Stimulated activated naive CD8-positive, alpha-beta T cell treated with anti-CD3 and anti-CD28 coated beads, Interleukin-15, amount 100 ng/mL, for 72 hours (primary cell): ENCODE measurements at regions not wholly inside any gene's neighbourhood (a gene's known extent, or its start where the extent isn't known, plus 50 kb on each side); places are given as distances from the start of the nearest gene placed in this dataset.

Source experiments
- ATAC-seq: fragments of 150-1000 bp; cut with Tn5 transposase; 2 replicates; pipeline ENCODE4 v1.10.0; 2021; ENCODE audit warnings: mild to moderate bottlenecking, moderate library complexity
- DNase-seq, 2 donors: peaks; one replicate each; pipeline ENCODE4 v3.0.0; 2021 to 2022
- H3K27ac Mint-ChIP-seq, 2 donors: one replicate each; pipeline ENCODE4 v1.8.0; 2022; ENCODE audit warnings: mild to moderate bottlenecking in 2 of 2, mixed read lengths in 2 of 2, moderate library complexity in 2 of 2
- H3K27me3 Mint-ChIP-seq: one replicate; pipeline ENCODE4 v1.8.0; 2022; ENCODE audit warnings: mixed read lengths
- H3K4me1 Mint-ChIP-seq: one replicate; pipeline ENCODE4 v1.8.0; 2022; ENCODE audit warnings: mild to moderate bottlenecking, mixed read lengths
- H3K4me3 Mint-ChIP-seq, 2 donors: one replicate each; pipeline ENCODE4 v1.8.0; 2022; ENCODE audit warnings: mild to moderate bottlenecking in 2 of 2, mixed read lengths in 2 of 2, moderate library complexity in 1 of 2
- H3K9me3 Mint-ChIP-seq, 2 donors: one replicate each; pipeline ENCODE4 v1.8.0; 2022; ENCODE audit warnings: mixed read lengths in 2 of 2

GRCh38 chr2:226366920-226367319 is 432.7 kb downstream of the IRS1 start:
- no peak overlapping the region for H3K4me3 Mint-ChIP-seq
- H3K27me3 Mint-ChIP-seq, result peaks cover 26% of the 10 kb centered on the region
- H3K9me3 Mint-ChIP-seq, result peaks cover 0 to 5% of the 10 kb centered on the region in 2 donors
- DNase-seq, result no peak
- H3K4me1 Mint-ChIP-seq, result no peaks in the 10 kb centered on the region
- no peak overlapping the region for H3K27ac Mint-ChIP-seq
- ATAC-seq, result no peak

DNA sequence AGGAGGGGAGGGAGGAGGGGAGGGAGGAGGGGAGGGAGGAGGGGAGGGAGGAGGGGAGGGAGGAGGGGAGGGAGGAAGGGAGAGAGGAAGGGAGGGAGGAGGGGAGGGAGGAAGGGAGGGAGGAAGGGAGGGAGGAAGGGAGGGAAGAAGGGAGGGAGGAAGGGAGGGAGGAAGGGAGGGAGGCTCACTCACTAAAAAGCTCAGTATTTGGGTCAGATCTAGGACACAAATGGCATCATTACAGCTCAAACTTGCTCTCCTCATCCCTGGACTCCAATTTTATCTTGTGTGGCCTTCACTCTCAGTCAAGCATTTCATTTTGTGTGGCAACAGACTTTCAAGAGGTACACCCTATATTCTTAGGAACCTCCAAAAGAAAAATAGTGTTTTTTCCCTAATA is 435.4 kb downstream of the IRS1 start:
- DNase-seq (no peak), ATAC-seq (no peak)
- no peaks in the 10 kb centered on the region for H3K4me1 Mint-ChIP-seq
- no peak overlapping the region for H3K4me3 Mint-ChIP-seq
- no peak overlapping the region for H3K27ac Mint-ChIP-seq
- H3K9me3 Mint-ChIP-seq, result peaks cover 0 to 5% of the 10 kb centered on the region in 2 donors
- H3K27me3 Mint-ChIP-seq, result peaks cover 6% of the 10 kb centered on the region

GRCh38 chr2:226362980-226363379 is 436.6 kb downstream of the IRS1 start:
- Mint-ChIP-seq H3K27ac (no peak overlapping the region), H3K4me3 (no peak overlapping the region), H3K9me3 (peaks cover 0 to 5% of the 10 kb centered on the region in 2 donors), H3K27me3 (peaks cover 6% of the 10 kb centered on the region), H3K4me1 (no peaks in the 10 kb centered on the region)
- DNase-seq, result no peak
- no peak for ATAC-seq

DNA sequence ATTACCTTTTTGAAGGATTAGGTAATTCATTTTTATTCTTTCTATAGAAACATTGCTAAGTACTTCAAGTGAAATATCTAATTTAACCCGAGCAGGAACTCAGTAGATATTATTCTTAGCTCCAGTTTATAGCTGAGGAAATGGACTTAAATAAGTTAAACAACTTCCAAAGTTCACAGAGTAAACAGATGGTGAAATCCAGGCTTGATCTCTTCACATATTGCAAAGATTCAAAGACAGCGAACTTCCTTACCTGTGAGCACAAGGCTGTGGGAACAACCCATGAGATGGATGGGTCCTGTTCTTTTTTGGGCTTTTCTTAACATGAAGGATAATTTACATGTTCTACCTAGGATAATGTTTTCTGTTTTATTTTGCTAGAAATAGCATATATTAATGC is 439.0 kb downstream of the IRS1 start:
- H3K9me3 Mint-ChIP-seq, result peaks cover 0 to 5% of the 10 kb centered on the region in 2 donors
- H3K4me1 Mint-ChIP-seq, result no peaks in the 10 kb centered on the region
- no peak for ATAC-seq
- DNase-seq, result no peak
- no peak overlapping the region for H3K4me3 Mint-ChIP-seq
- H3K27ac Mint-ChIP-seq, result no peak overlapping the region
- H3K27me3 Mint-ChIP-seq, result peaks cover 6% of the 10 kb centered on the region

DNA sequence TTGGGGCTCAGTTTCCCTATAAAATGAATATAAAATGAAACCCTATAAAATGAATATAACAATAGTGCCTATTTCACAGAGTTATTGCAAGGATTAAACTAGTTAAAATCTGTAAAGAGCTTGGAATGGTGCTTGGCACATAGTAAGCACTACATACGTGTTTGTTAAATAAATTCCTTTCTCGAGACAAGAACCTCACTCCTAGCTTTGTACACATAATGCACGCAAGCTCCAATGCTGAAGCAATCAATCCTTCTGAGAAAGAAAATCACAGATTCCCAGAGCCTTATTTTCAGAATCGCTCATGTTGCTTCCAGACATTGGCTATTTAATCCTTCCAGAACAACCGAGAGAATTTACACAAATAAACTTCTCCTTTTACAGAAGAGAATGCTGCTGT is 440.9 kb downstream of the IRS1 start:
- Mint-ChIP-seq H3K27me3 (peaks cover 6% of the 10 kb centered on the region), H3K9me3 (peaks cover 0 to 5% of the 10 kb centered on the region in 2 donors), H3K4me3 (no peak overlapping the region), H3K4me1 (no peaks in the 10 kb centered on the region), H3K27ac (no peak overlapping the region)
- DNase-seq (no peak), ATAC-seq (no peak)

DNA sequence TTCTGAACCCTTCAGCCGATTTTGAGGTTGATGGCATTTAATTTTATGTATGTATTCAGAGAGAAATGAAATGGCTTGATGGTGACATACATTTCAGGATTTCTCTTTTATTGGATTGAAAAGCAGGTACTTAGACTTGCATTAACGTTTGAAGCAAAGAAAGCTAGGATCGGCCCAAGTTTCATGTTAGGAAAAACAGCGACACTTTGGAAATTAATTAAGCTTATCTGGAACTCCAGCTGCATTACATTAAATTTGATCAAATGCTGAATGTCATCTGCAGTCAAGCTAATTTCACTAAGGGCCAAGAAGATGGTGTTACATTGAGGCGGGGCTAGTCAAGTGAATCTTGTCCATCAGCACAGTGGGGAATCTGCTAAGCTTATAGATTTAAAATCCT is 441.8 kb downstream of the IRS1 start:
- no peak for ATAC-seq
- no peak overlapping the region for H3K4me3 Mint-ChIP-seq
- no peaks in the 10 kb centered on the region for H3K4me1 Mint-ChIP-seq
- peaks cover 6% of the 10 kb centered on the region for H3K27me3 Mint-ChIP-seq
- no peaks in the 10 kb centered on the region for H3K9me3 Mint-ChIP-seq
- no peak for DNase-seq
- H3K27ac Mint-ChIP-seq, result no peak overlapping the region

DNA sequence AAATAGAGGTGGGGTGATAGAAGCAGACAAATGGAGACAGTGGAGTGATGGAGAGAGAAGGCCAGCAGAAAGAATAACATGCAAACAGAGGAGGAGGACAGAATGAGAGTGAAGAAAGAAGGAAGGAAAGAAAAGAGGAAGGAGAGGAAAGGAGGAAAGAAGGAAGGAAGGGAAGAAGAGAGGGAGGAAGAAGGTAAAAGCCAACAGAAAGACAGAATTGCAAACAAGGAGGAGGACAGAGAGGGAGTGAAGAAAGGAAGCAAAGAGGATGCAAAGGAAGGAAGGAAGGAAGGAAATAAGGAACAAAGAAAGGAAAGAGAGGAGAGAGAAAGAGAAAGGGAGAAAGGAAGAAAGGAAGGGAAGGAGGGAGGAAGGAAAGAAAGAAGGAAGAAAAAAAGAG is 444.0 kb downstream of the IRS1 start:
- ATAC-seq (no peak), DNase-seq (no peak)
- Mint-ChIP-seq H3K27me3 (no peaks in the 10 kb centered on the region), H3K27ac (no peak overlapping the region), H3K9me3 (no peaks in the 10 kb centered on the region), H3K4me1 (no peaks in the 10 kb centered on the region), H3K4me3 (no peak overlapping the region)

DNA sequence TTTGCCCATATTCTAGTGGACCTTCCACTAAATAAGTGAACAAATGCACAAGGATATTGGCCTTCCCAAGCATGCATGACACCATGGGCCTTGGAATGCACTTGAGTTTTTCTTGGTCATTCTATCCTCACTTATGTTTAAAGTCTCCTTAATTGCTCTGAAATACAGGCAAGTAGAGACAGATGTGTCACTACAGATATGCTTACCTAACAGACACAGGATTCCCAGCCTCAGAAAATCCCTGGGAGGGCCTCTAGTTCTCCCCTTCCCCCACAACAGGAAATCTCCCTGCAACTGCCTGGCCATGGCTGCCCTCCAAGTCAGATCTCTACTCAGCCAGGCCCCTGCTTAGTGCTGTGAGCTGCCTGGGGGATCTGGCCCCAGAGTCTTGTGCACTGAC is 445.2 kb downstream of the IRS1 start:
- ATAC-seq (no peak), DNase-seq (no peak)
- Mint-ChIP-seq H3K27me3 (no peaks in the 10 kb centered on the region), H3K9me3 (no peaks in the 10 kb centered on the region), H3K27ac (no peak overlapping the region), H3K4me3 (no peak overlapping the region), H3K4me1 (no peaks in the 10 kb centered on the region)

DNA sequence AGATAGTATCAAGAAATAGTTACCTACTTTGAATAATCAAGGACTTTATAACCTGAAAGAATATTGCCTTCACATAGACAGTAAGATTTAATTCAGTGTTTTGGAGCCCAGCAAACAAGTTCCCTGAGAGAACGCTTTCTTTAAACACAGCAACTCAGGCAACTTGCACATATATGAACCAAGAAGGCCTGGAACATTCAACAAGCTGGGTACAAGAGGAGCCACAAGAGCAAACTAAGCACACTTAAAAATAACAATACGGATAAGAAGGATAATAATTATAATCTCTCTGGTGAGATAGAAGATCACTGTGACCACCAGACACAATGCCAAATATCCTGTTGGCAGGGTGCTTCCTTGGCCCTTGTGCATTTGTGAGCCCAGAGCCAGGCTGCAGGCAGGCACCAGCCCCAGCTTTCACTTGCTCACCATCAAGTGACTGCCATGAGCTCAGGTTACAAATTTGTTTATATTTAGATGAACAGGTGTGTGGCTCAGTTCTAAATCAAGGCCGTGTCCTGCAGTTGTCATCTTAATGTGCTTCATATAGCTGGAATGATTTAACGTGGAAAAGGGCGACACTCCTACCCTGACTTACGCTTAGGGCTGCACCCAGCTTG is 446.6 kb downstream of the IRS1 start:
- Mint-ChIP-seq H3K4me1 (no peaks in the 10 kb centered on the region), H3K9me3 (no peaks in the 10 kb centered on the region), H3K4me3 (no peak overlapping the region), H3K27me3 (no peaks in the 10 kb centered on the region), H3K27ac (no peak overlapping the region)
- DNase-seq (no peak), ATAC-seq (no peak)

GRCh38 chr2:226351711-226352110 is 447.9 kb downstream of the IRS1 start:
- ATAC-seq (no peak), DNase-seq (no peak)
- Mint-ChIP-seq H3K4me3 (no peak overlapping the region), H3K9me3 (no peaks in the 10 kb centered on the region), H3K27ac (no peak overlapping the region), H3K27me3 (no peaks in the 10 kb centered on the region), H3K4me1 (no peaks in the 10 kb centered on the region)

DNA sequence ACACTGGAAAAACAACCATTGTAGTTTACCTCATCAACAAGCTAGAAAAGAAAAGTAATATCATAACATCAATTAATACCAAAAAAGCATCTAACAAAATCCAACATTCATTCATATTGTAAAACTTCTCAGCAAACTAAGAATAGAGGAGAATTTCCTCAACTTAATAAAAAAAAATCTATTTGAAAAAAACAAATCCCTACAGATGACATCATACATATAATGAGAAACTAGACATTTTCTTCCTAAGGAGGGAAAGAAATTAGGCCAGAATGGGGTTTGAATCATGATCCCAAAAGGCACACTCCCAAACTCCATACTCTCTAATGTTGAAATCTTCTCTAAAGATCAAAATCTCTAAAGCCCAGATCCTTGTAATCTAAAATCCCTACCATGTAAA is 460.0 kb downstream of the IRS1 start:
- H3K4me3 Mint-ChIP-seq, result no peak overlapping the region
- H3K9me3 Mint-ChIP-seq, result no peaks in the 10 kb centered on the region
- H3K27me3 Mint-ChIP-seq, result no peaks in the 10 kb centered on the region
- no peak for ATAC-seq
- H3K27ac Mint-ChIP-seq, result no peak overlapping the region
- H3K4me1 Mint-ChIP-seq, result no peaks in the 10 kb centered on the region
- no peak for DNase-seq

GRCh38 chr2:226338825-226339224 is 460.8 kb downstream of the IRS1 start:
- DNase-seq (no peak), ATAC-seq (no peak)
- Mint-ChIP-seq H3K9me3 (no peaks in the 10 kb centered on the region), H3K4me3 (no peak overlapping the region), H3K27me3 (no peaks in the 10 kb centered on the region), H3K27ac (no peak overlapping the region), H3K4me1 (no peaks in the 10 kb centered on the region)

GRCh38 chr2:226337941-226338600 is 461.5 kb downstream of the IRS1 start:
- DNase-seq (no peak), ATAC-seq (no peak)
- Mint-ChIP-seq H3K4me1 (no peaks in the 10 kb centered on the region), H3K27ac (no peak overlapping the region), H3K27me3 (no peaks in the 10 kb centered on the region), H3K9me3 (no peaks in the 10 kb centered on the region), H3K4me3 (no peak overlapping the region)

GRCh38 chr2:226336283-226336682 is 463.3 kb downstream of the IRS1 start:
- Mint-ChIP-seq H3K4me1 (no peaks in the 10 kb centered on the region), H3K27me3 (no peaks in the 10 kb centered on the region), H3K4me3 (no peak overlapping the region), H3K9me3 (no peaks in the 10 kb centered on the region), H3K27ac (no peak overlapping the region)
- ATAC-seq (no peak), DNase-seq (no peak)

- no peak for DNase-seq
- H3K27me3 Mint-ChIP-seq, result no peaks in the 10 kb centered on the region
- no peak overlapping the region for H3K27ac Mint-ChIP-seq
- H3K9me3 Mint-ChIP-seq, result no peaks in the 10 kb centered on the region
- no peak overlapping the region for H3K4me3 Mint-ChIP-seq
- no peaks in the 10 kb centered on the region for H3K4me1 Mint-ChIP-seq
- no peak for ATAC-seq
These were observed 464.5 kb downstream of the IRS1 start for GRCh38 chr2:226334981-226335720.

DNA sequence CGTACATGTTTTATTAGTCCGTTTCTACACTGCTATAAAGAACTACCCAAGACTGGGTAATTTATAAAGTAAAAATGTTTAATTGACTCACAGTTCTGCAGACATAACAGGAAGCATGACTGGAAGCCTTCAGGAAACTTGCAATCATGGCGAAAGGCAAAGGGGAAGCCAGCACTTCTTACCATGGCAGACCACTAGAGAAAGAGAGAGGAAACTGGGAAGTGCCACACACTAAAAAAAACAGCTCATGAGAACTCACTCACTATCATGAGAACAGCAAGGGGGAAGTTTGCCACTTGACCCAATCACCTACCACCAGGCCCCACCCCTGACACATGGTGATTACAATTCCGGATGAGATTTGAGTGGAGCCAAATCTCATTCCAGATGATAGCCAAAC is 466.2 kb downstream of the IRS1 start:
- ATAC-seq (no peak), DNase-seq (no peak)
- H3K27ac Mint-ChIP-seq, result no peak overlapping the region
- H3K9me3 Mint-ChIP-seq, result no peaks in the 10 kb centered on the region
- no peak overlapping the region for H3K4me3 Mint-ChIP-seq
- no peaks in the 10 kb centered on the region for H3K4me1 Mint-ChIP-seq
- no peaks in the 10 kb centered on the region for H3K27me3 Mint-ChIP-seq
